SK-N-SH treated with all-trans-retinoic acid at 6 μM for 48 hours (cell line): ENCODE measurements at regions not wholly inside any gene's neighbourhood (a gene's known extent, or its start where the extent isn't known, plus 50 kb on each side); places are given as distances from the start of the nearest gene placed in this dataset.

Experiments
- ZFP3 ChIP-seq: fragments of 250-450 bp; sonication (Bioruptor Pico); IDR thresholded peaks from 2 replicates; pipeline ENCODE4 v1.5.0; 2020; ENCODE audit warnings: mild to moderate bottlenecking, moderate library complexity
- ZNF8 ChIP-seq: fragments of 450-650 bp; formaldehyde crosslinking; IDR thresholded peaks from 2 replicates; pipeline ENCODE4 v1.5.0; 2020; ENCODE audit warnings: mild to moderate bottlenecking, moderate library complexity

DNA sequence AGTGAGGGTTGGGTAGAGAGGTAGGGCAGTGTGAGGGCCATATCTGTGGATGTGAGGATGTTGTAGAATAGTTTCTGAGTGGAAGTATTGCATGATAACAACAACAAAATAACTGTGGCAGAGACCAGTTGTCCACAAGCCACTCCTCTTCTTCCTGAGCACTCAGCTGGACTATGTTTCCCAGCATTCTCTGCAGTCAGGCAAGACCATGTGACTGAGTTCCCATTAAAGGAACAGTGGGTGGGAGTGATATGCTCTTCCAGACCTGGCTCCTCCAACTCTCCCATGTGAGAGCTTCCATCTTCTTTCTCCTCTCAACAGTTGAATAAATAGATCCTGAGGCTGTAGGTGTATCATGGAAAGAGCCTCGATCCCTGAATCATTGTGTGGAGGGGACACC, 272.4 kb downstream of the CBLN1 start:
- no peak for TF ChIP-seq ZNF8 (CRISPR knock-in tag)
- no peak for TF ChIP-seq ZFP3 (CRISPR knock-in tag)
